ENCODE measurements at regions not wholly inside any gene's neighbourhood (a gene's known extent, or its start where the extent isn't known, plus 50 kb on each side); places are given as distances from the start of the nearest gene placed in this dataset.
"Not testable (repeated sequence)": the region's sequence is repeated elsewhere in the genome, so short reads cannot be mapped to it uniquely, and the experiment has no call there.

GRCh38 chr13:72620874-72621273, 106.6 kb downstream of the MZT1 start:
- no peak for ATAC-seq (ENCODE audit: low read depth)
- intact Hi-C loops (cut with micrococcal nuclease), result no loop called here
- CTCF ChIA-PET, result no interaction called here

GRCh38 chr13:72617951-72618350, 109.5 kb downstream of the MZT1 start:
- Mint-ChIP-seq H3K27me3 (no peaks in the 10 kb centered on the region), H3K4me1 (no peaks in the 10 kb centered on the region), H3K9me3 (no peaks in the 10 kb centered on the region), H3K27ac (no peak overlapping the region), H3K4me3 (no peak overlapping the region), H3K36me3 (ENCODE audit: low read depth) (no peaks in the 10 kb centered on the region)
- ATAC-seq (ENCODE audit: low read depth), result no peak
- POLR2A ChIA-PET, result no interaction called here
- no peak for TF ChIP-seq CTCF (IDR thresholded peaks at IDR 0.05)
- intact Hi-C loops (cut with micrococcal nuclease), result no loop called here
- no peak for DNase-seq
- CTCF ChIA-PET, result interaction anchor here (0.8 kb wide), 1 partner anchor 9 kb away, joined by 3 read pairs; no protein-coding TSS in a partner anchor

More at GRCh38 chr13:72620874-72621273, 106.6 kb downstream of the MZT1 start:
- DNase-seq, result no peak
- POLR2A ChIA-PET, result no interaction called here
- Mint-ChIP-seq H3K36me3 (ENCODE audit: low read depth) (no peaks in the 10 kb centered on the region), H3K4me1 (no peaks in the 10 kb centered on the region), H3K9me3 (no peaks in the 10 kb centered on the region), H3K4me3 (no peak overlapping the region), H3K27me3 (no peaks in the 10 kb centered on the region), H3K27ac (no peak overlapping the region)
- no peak for TF ChIP-seq CTCF (IDR thresholded peaks at IDR 0.05)

GRCh38 chr13:72617186-72617585, 110.2 kb downstream of the MZT1 start:
- DNase-seq, result no peak
- CTCF ChIA-PET, result interaction anchor here (0.8 kb wide), 1 partner anchor 10 kb away, joined by 3 read pairs; no protein-coding TSS in a partner anchor

GRCh38 chr13:72610251-72610891, 117.1 kb downstream of the MZT1 start:
- H3K4me1 Mint-ChIP-seq; POLR2A ChIA-PET; DNase-seq; H3K27me3 Mint-ChIP-seq; H3K27ac Mint-ChIP-seq; H3K4me3 Mint-ChIP-seq; ATAC-seq (ENCODE audit: low read depth); CTCF ChIA-PET; H3K36me3 Mint-ChIP-seq (ENCODE audit: low read depth); intact Hi-C loops (cut with micrococcal nuclease); H3K9me3 Mint-ChIP-seq: not testable (repeated sequence)

More at GRCh38 chr13:72617186-72617585, 110.2 kb downstream of the MZT1 start:
- H3K4me3 Mint-ChIP-seq, result no peak overlapping the region
- TF ChIP-seq CTCF (IDR thresholded peaks at IDR 0.05), result no peak
- H3K36me3 Mint-ChIP-seq (ENCODE audit: low read depth), result no peaks in the 10 kb centered on the region
- POLR2A ChIA-PET, result no interaction called here
- no peaks in the 10 kb centered on the region for H3K4me1 Mint-ChIP-seq
- H3K9me3 Mint-ChIP-seq, result no peaks in the 10 kb centered on the region
- no peaks in the 10 kb centered on the region for H3K27me3 Mint-ChIP-seq
- intact Hi-C loops (cut with micrococcal nuclease), result no loop called here
- H3K27ac Mint-ChIP-seq, result no peak overlapping the region
- ATAC-seq (ENCODE audit: low read depth), result no peak

- Mint-ChIP-seq H3K27me3 (no peaks in the 10 kb centered on the region), H3K27ac (no peak overlapping the region), H3K9me3 (no peaks in the 10 kb centered on the region), H3K4me3 (no peak overlapping the region), H3K4me1 (no peaks in the 10 kb centered on the region), H3K36me3 (ENCODE audit: low read depth) (no peaks in the 10 kb centered on the region)
- ChIA-PET POLR2A (no interaction called here), CTCF (no interaction called here)
- no peak for DNase-seq
- ATAC-seq (ENCODE audit: low read depth), result no peak
- intact Hi-C loops (cut with micrococcal nuclease), result no loop called here
- no peak for TF ChIP-seq CTCF (IDR thresholded peaks at IDR 0.05)
Observed at GRCh38 chr13:72599178-72599743, 128.2 kb downstream of the MZT1 start.

Measured in activated B cell treated with CpG ODN at 0.5 μM for 24 hours (primary cell).